Fibroblast of skin of scalp (primary cell): ENCODE measurements at regions not wholly inside any gene's neighbourhood (a gene's known extent, or its start where the extent isn't known, plus 50 kb on each side); places are given as distances from the start of the nearest gene placed in this dataset.
"Not testable (repeated sequence)": the region's sequence is repeated elsewhere in the genome, so short reads cannot be mapped to it uniquely, and the experiment has no call there.

Source experiments
- DNase-seq: peaks from one replicate; pipeline ENCODE4 v3.0.0-alpha.2; 2013

- DNase-seq, result no peak
Measured at GRCh38 chr11:110514967-110515366, 85.2 kb downstream of the FDX1 start.

- not testable (repeated sequence) for DNase-seq
Measured at GRCh38 chr11:110517381-110517780, 87.6 kb downstream of the FDX1 start.

GRCh38 chr11:110518809-110519514, 89.2 kb downstream of the FDX1 start:
- DNase-seq, result peak; percentile 80

GRCh38 chr11:110519796-110520195, 90.0 kb downstream of the FDX1 start:
- peak; percentile 24 for DNase-seq

- DNase-seq, result no peak
Measured at GRCh38 chr11:110522471-110522870, 92.7 kb downstream of the FDX1 start.

- peak; percentile 91 for DNase-seq
Measured at GRCh38 chr11:110524238-110524637, 94.5 kb downstream of the FDX1 start.

- DNase-seq, result peak; percentile 48
Measured at GRCh38 chr11:110525883-110526282, 96.1 kb downstream of the FDX1 start.

- DNase-seq, result no peak
Measured at GRCh38 chr11:110526323-110526722, 96.6 kb downstream of the FDX1 start.
